Right lobe of liver (tissue), 4 donors: ENCODE measurements at regions not wholly inside any gene's neighbourhood (a gene's known extent, or its start where the extent isn't known, plus 50 kb on each side); places are given as distances from the start of the nearest gene placed in this dataset.

Experiments used
- POLR2A ChIP-seq: fragments of 450-650 bp; IDR thresholded peaks from one replicate; pipeline ENCODE4 v1.6.1; 2017; ENCODE audit warnings: antibody characterized with exemption, mild to moderate bottlenecking
- TF ChIP-seq, protein P1 (sequence below), 4 donors: fragments of 200-600 bp in 3 of 4; fragments of 450-650 bp in 1 of 4; IDR thresholded peaks; one replicate each; pipeline versions ENCODE4 v1.5.1 to v1.8.0; 2016 to 2022; ENCODE audit warnings: antibody characterized with exemption in 4 of 4, mild to moderate bottlenecking in 2 of 4
- donor health status: DM: no; HTN: no; CAD: no.
- donor health status: DM: no; HTN: no; CAD: no.
- donor health status: DM: no; HTN: yes; CAD: no.

DNA sequence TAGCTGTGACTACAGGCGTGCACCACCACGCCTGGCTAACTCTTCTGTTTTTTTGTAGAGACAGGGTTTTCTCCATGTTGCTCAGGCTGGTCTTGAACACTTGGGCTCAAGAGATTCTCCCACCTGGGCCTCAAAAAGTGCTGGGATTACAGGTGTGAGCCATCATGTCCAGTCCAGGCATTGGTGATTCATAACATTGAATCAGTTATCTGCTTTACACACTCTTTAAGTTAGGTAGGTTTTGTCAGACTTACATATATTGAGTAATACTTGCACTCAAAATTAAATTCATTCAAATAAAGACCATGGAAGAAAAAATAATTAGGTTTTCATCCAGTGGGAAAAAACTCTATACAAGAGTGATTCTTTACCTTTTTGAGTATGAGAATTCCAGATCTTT, 93.2 kb upstream of the XPO1 start:
- TF ChIP-seq, protein P1, sequence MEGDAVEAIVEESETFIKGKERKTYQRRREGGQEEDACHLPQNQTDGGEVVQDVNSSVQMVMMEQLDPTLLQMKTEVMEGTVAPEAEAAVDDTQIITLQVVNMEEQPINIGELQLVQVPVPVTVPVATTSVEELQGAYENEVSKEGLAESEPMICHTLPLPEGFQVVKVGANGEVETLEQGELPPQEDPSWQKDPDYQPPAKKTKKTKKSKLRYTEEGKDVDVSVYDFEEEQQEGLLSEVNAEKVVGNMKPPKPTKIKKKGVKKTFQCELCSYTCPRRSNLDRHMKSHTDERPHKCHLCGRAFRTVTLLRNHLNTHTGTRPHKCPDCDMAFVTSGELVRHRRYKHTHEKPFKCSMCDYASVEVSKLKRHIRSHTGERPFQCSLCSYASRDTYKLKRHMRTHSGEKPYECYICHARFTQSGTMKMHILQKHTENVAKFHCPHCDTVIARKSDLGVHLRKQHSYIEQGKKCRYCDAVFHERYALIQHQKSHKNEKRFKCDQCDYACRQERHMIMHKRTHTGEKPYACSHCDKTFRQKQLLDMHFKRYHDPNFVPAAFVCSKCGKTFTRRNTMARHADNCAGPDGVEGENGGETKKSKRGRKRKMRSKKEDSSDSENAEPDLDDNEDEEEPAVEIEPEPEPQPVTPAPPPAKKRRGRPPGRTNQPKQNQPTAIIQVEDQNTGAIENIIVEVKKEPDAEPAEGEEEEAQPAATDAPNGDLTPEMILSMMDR (IDR thresholded peaks at IDR 0.05) = no peak
- no peak for TF ChIP-seq POLR2A
